Sciatic nerve (tissue), 2 donors: ENCODE measurements at regions not wholly inside any gene's neighbourhood (a gene's known extent, or its start where the extent isn't known, plus 50 kb on each side); places are given as distances from the start of the nearest gene placed in this dataset.
A peak's percentile ranks its signal among the peaks of the same experiment; 100 is the strongest.

Experiments used
- ATAC-seq: fragments of 200-7000 bp; cut with Tn5 transposase; one replicate; pipeline ENCODE4 v1.9.1; 2020; ENCODE audit warnings: mild to moderate bottlenecking, moderate library complexity
- DNase-seq: peaks from one replicate; pipeline ENCODE4 v3.0.0-alpha.2; 2020; ENCODE audit warnings: low spot score
- intact Hi-C: fragments of 100-400 bp; cut with DNase I; formaldehyde crosslinking; loops from one replicate; pipeline ENCODE4 v1.14.2; 2022
- donor health status: DM: no; HTN: no; CAD: no.
- donor health status: DM: no; HTN: no; CAD: no.

DNA sequence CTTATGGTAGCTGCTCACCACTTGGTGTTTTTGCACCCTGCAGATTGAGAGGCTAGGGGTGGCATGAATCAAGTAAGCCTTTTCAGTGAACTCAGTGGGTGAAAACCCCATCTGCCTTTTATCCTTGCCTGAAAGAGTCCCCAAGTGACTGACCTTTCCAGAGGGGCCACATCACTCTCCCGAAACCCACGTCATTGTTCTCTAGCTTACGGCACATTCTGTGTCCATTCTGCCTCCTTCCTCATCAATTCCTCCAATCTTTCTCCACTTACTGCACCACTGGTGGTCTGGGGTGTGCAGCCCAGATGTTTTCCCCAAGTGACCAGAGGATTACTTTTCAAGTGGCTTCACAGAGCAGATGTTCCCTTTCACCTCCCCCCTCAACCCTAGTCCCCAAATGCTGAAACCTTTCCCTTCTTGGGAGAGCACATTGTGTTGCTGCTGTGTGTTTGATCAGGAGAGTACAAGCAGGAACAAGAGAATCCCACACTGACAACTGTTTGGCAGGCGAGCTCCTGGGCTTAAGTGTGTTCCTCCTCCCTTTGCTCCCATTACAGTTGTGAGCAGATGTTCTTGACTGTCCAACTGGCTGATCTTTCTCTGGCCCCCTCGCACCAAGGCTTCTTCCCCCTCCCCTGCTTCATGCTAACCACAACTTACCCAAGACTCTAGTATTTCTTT is 138.0 kb upstream of the IGF1 start:
- ATAC-seq: peak; percentile 91
- intact Hi-C loops: no loop called here
- no peak for DNase-seq

DNA sequence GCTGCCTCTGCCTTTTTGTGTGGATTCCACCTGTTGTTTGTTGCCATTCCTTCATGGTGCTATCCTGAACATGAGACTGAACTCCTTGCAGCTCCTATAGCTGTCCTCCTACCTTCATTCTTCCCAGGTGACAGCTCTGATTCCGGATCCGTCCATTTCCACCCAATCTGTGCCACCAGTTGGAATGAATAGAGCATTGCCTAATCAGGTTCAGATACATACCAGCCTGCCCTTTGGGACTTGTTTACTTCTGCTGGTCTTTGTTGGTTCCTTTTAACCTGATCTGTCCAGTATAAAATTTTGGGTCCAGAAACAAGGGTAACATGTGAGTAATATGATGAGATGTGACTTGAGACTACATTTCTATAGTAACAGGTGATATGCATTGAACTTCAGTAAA is 136.3 kb upstream of the IGF1 start:
- intact Hi-C loops: no loop called here
- ATAC-seq (no peak), DNase-seq (no peak)

DNA sequence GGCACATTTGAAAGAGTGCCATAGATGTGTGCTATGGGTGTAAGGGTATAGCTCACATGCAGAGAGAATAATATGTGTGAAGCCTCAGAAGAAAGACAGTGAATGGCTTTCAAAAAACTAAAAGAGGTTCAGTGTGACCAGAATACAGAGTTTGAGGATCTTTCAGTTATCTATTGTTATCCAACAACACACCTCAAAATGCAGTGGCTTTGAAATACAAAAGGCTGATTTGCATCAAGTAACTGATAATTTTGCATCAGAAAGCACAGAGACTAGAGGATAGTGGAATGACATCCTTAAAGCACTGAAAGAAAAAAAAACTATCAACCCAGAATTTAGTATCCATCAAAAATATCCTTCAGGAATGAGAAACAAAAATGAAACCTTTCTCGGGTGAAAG is 131.6 kb upstream of the IGF1 start:
- no peak for ATAC-seq
- intact Hi-C loops: no loop called here
- DNase-seq: no peak

DNA sequence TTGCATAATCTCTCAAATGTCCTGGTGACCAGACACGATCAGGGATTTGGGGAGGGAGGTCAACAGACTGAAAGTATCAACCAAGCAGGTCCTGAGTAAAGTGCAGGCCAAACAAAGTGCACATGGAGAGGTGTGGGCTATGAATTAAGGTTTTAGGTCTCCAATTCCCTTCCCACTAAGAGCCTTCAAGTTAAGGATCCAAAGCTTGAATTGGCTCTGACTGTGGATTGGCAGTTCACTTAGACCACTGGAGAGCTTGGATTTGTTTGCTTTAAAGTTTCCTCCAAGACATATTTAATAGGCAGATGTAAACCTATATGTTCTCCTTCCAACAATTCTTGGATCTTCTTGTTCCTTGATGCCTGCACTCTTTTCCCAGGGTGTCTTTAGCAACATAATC is 129.6 kb upstream of the IGF1 start:
- intact Hi-C loops: no loop called here
- DNase-seq: no peak
- no peak for ATAC-seq

DNA sequence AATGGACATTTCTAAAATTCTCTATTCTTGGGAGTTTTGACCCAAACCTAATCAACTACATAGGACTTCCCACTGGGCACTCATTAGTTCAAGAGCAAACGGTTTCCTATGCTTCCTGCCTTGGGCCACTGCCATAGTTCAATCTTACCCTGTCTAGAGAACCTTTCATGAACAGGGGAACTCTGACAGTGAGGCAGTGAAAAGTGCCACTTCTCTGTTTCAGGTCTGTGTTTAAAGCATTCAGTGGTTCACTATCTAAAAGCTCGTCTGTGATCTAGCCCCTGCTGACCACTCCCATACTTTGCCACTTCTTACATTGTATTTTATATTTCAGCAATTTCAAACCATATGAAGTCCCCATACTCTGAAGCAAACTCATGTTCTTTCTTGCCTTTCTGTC is 122.7 kb upstream of the IGF1 start:
- ATAC-seq: no peak
- intact Hi-C loops: no loop called here
- no peak for DNase-seq

DNA sequence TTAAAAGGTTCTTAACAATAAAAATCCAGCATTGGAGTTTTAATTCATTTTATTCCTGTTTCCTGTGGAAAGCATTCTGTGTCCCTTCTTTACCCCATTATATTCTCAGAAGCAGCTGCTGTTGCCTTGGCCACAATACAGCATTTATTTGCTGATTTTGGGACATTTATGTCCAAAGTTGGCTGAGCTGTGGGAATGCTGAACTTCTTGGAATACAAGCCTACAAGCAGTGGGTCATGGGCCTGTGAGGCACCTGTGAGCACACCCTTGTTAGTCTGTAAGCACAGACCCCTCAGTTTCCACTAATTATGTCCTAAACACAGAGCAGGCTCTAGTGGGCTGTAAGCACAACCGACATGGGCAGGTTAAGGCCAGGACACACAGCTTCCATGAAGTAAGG is 122.2 kb upstream of the IGF1 start:
- DNase-seq: no peak
- intact Hi-C loops: no loop called here
- ATAC-seq: peak; percentile 78

DNA sequence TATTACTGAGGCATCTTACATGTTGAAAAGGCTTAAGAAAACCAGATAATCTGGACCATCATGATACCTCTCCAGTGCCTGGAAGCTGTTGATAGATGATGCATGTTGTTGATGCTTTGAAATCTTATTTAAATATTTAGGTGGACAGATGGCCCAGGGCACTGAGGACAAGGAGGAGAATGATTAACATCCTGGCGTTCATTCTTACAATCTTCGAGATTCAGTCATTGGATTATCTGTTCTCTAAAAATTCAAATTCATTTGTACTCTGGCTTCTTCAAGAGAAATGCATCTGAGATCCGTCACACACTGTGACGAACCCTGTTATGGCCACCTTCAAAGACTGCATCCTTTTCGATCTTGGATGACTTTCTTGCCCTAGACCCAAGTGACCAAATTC is 121.3 kb upstream of the IGF1 start:
- DNase-seq (no peak), ATAC-seq (no peak)
- intact Hi-C loops: no loop called here

DNA sequence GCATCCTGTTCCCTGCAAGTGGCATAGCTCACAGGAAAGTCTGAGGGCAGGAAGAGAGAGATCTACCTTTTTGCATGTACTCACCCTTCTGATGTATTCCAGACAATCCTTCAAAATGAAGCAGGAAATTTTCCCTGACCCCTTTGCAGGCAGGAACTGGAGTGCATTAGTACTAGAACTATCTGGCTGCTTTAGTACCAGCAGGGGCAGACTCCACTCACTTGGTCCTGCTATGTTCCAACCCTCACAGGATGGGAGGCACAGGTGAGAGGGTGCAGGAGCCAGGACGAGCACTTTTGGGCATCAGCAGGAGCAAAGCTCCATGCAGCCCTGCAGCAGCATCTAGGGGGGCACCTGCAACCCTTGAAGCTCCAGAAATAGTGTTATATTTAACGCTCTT is 116.3 kb upstream of the IGF1 start:
- no peak for DNase-seq
- intact Hi-C loops: no loop called here
- ATAC-seq: no peak

DNA sequence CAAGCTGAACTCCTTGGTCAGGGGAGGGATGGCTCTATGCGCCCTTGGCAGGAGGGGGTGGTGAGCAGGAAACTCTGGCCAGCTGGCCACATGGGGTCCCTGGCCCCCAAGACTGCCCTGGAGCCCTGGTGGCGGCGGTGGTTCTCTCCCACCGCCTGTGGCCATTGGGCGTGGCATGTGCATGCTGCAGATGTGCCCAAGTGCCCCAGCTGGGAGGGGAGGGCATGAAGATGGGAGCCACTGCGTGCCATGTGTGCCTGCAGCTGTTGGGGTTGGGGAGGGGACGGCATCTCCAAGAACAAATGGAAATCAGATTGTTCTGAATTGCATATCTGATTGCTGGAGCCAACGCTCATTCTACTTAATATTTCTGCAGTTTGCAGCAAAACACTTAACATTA is 115.7 kb upstream of the IGF1 start:
- intact Hi-C loops: no loop called here
- ATAC-seq (no peak), DNase-seq (no peak)

DNA sequence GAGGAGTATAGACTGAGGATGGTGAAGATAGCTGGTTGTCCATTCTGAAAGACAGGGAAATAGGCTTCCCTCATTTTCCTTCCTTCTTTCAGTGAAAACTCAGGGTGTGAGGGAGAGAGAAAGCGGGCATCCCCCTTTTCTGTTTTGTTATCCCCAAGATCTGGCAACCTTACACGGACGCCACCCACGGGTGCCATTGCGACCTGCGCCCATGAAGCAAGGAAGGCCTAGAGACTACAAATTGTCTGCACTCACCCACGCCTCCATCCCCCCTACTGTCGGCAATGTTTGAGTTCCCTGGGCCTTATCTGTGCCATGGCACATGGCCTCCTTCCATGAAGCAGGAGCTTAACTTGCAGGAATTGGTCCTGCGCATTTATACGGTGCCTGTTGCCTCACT is 115.0 kb upstream of the IGF1 start:
- DNase-seq (no peak), ATAC-seq (no peak)
- intact Hi-C loops: no loop called here

DNA sequence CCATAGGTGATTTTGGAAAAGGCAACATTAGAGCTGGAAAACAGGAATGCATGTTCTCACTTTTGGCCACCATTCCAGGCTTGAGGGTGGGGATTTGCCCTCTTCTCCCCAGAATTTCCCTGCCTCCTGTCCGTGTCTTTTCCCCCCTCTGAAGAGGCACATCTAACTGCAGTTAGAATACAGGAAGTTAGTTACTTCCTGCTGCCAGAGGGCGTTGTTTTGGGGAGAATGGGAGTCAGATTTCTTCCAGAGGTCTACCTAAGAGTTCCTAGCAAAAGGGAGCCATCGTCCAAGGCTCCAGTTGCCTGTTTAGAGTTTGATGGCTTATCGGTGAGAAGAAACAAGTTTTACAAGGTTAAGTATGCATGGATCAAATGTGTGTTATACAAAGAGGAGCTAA is 112.8 kb upstream of the IGF1 start:
- ATAC-seq (no peak), DNase-seq (no peak)
- intact Hi-C loops: no loop called here

DNA sequence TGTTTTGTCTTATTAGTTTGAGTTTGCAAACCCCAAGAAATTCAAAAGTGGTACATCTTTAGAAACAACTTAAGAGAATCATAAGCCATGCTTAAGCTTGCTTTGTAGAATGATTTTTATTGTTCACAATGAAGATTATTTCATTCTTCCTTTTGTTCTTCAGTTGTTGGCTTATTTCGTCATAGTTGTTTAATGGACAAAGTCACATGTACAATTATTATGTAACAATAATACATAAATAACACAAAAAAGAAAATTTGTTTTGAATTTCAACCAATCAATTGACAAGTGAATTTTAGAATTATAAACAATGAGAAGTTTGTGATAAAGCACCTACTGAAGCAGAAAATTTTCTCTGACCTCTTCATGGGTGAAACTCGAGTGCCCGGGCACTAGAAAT is 111.8 kb upstream of the IGF1 start:
- DNase-seq (no peak), ATAC-seq (no peak)
- intact Hi-C loops: no loop called here

DNA sequence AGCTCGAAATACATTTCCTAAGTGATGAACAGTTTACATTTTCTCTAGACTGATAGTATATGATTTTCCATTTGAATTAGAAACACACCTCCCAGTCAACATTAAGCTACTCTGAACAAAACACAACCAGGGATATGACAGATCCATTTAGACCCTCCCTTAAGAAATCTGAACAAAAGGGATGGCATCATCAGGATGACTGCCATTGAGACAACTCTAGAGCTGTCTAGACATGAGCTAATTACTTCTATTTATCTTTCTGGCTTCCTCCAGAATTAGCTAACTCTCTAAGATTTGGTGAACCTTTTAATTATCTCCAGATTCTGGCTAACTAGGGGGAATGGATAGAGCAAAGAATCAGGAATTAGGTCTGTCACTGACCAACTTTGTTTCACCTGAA is 92.9 kb upstream of the IGF1 start:
- intact Hi-C loops: no loop called here
- ATAC-seq (no peak), DNase-seq (no peak)

DNA sequence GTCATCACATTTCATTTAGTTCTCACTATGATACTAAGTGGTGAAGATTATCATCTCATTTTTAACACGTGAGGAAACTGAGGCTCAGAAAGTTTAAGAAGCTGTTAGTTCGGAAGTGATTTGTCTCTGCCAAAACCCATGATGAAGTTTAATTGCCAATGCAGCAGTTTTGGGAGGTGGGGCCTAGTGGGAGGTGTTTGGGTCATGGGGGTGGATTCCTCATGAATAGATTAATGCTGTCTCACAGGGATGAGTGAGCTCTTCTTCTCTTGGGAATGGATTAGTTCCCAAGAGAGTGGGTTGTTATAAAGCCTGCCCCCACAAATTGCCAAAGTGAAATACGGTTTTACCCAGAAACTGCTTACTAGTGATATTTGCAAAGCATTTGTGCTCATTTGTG is 91.5 kb upstream of the IGF1 start:
- ATAC-seq: no peak
- intact Hi-C loops: no loop called here
- no peak for DNase-seq

DNA sequence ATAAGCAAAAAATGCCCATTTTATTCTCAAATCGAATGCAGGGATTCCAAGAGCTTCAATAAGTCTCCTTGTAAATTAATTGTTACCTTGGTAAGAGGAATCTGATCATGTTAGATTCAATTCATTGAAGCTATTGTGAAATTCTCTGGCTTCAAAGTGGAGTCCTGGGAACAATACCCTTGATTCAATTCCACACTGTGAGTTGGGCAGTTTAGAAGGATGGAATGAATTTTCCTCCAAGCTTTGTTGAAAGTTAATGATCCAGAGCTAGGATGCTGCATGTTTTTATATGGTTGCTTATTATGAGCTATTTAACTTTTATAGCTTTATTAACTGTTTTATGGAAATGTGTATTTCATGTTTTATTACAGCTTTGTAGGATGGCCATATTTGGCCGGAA is 89.9 kb upstream of the IGF1 start:
- DNase-seq (no peak), ATAC-seq (no peak)
- intact Hi-C loops: no loop called here

DNA sequence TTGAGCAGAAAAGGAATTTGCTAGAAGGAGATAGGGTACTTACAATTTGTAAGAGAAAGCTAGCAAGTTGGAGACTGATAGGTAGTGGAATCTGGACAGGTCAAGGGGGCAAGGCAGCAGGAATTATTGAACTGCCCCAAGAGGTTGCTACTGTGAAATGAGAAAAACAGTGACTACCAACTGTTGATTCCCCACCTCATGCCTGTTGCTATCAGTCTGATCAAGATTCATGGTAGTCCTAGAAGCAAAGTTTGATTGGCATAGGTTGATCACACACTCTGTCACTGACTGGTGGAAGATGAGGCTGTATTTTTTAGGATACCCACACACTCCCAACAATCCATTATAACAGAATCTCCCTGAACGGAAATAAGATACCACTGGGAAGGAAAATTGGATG is 89.4 kb upstream of the IGF1 start:
- intact Hi-C loops: no loop called here
- no peak for ATAC-seq

DNA sequence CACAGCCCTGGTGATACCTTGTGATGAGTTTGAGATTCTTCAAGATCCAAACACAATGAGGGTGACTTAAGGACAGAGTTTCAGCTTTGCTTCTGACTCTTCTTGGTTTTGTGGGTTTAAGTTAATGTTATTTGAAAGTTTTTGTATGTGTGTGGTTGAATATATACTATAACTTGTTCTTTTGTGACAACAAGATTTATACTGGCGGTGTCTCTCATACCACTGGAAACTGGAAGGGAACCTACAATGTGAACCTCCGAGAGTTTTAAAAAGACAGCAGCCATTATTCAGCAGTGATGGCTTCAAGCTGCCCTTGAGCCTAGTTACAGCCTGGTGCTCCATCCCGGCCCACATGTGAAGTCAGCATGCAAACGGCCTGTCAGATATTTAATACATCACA is 87.9 kb upstream of the IGF1 start:
- intact Hi-C loops: no loop called here
- no peak for ATAC-seq

More for the DNA sequence above, 89.4 kb upstream of the IGF1 start:
- no peak for DNase-seq

DNA sequence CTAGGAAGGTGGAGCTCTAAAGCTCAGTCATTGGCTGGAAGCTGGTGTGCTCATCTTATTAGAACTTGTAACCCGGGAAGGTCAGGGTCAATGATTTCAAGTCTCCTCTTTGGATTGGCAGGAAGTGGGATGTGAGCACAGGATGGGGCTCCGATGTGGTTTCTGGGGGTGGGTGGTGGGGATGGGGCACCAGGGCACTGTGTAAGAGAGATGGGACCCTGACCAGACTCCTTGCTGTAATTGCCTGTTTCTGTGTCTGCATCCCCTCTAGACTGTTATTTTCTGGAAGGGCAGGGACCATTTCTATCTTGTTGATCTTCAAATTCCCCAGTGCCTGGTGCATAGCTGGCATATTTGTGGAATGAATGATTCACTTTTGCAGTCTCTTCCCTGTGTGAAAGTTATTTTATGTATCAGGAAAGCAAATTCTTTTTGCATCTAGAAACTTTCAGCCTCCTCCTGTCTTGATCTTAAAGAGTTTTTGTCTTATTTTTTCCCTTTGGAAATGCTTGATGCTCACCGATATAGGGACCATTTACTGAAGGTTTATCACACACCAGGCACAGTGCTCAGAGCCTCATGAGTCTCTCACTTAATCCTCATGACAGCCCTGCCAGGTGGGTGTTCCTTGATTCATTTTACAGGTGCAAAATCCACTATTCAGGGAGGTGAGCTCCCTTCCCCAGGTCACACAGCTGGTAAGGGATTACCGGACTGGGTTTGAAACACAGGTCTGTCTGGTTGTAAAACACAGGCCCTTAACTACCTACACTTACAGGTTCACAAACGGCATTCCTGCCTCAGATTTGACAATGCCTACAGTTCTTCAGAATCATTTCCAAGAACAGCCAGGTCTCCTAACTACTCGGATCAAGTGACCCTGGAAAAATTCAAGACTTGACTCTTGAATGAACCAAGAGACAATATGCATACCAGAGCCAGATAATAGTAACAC is 86.9 kb upstream of the IGF1 start:
- peak; percentile 57 for ATAC-seq
- no peak for DNase-seq
- intact Hi-C loops: no loop called here

More for the DNA sequence above, 87.9 kb upstream of the IGF1 start:
- no peak for DNase-seq

DNA sequence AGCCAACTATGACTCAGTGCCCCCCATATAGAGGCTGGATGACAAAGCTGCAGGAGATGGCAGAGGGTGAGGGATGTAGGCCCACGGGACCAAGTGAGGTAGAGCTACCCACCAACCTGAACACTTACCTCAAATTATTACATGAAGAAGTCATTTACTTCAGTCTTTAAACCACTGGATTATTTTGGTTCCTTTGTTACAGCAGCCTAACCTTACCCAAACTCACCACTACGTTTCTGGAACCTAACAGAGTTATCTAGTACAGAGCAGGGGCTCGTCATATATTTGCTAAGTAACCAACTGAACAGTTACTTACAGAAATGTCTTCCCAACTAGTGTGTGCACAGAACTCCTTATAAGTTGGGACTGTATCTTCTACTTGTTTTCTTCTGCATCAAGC is 85.2 kb upstream of the IGF1 start:
- no peak for ATAC-seq
- intact Hi-C loops: no loop called here
- no peak for DNase-seq

DNA sequence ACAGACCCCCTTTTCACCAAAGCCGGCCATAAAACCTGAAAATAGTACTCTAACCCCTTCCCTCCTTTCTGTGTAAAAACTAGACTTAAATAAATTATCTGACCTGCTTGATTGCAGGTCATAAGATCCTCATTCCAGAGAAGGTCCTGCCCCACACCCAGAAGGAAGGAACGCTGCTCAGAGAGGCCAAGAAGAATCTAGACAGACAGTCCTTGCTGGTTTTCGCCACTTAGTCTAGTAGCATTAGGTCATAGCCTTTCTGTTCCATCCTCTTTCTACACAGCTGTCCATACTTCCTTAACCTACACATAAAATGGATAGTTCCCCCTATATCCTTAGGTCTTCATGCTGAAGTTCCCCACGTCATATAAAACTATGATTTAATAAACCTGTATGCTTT is 83.7 kb upstream of the IGF1 start:
- ATAC-seq (no peak), DNase-seq (no peak)
- intact Hi-C loops: no loop called here
